ENCODE measurements at regions not wholly inside any gene's neighbourhood (a gene's known extent, or its start where the extent isn't known, plus 50 kb on each side); places are given as distances from the start of the nearest gene placed in this dataset.

GRCh38 chr7:85895835-85896234, 709.0 kb upstream of the SEMA3D start:
- TF ChIP-seq YY1 (IDR thresholded peaks at IDR 0.05; ENCODE audit: insufficient read depth, insufficient read length), result no peak
- no peak for TF ChIP-seq ZNF274 (IDR thresholded peaks at IDR 0.05; ENCODE audit: low read depth, low read length)
- no peak for TF ChIP-seq SUZ12 (IDR thresholded peaks at IDR 0.05; ENCODE audit: extremely low read depth, insufficient read depth, insufficient read length)
